Tibial nerve (tissue), 4 donors: ENCODE measurements at regions not wholly inside any gene's neighbourhood (a gene's known extent, or its start where the extent isn't known, plus 50 kb on each side); places are given as distances from the start of the nearest gene placed in this dataset.

Experiments
- DNase-seq, 2 donors: peaks; one replicate each; pipeline ENCODE4 v3.0.0-alpha.2; 2019; ENCODE audit warnings: low spot score in 2 of 2
- H3K27ac ChIP-seq, 4 donors: fragments of 200-600 bp; sonication (generic) in 3 of 4; one replicate each; pipeline ENCODE4 v1.5.1; 2017 to 2019; ENCODE audit warnings: mild to moderate bottlenecking in 1 of 4
- H3K27me3 ChIP-seq, 2 donors: fragments of 200-600 bp; sonication (generic) in 1 of 2; one replicate each; pipeline versions ENCODE4 v1.5.1 to v1.6.0; 2017 to 2019
- H3K36me3 ChIP-seq, 3 donors: fragments of 200-600 bp; sonication (generic); one replicate each; pipeline ENCODE4 v1.5.1; 2018 to 2019
- H3K4me1 ChIP-seq, 4 donors: fragments of 200-600 bp; sonication (generic) in 3 of 4; one replicate each; pipeline ENCODE4 v1.5.1; 2017 to 2019
- H3K4me3 ChIP-seq, 4 donors: fragments of 200-600 bp; sonication (generic) in 3 of 4; one replicate each; pipeline ENCODE4 v1.5.1; 2017 to 2019; ENCODE audit warnings: mild to moderate bottlenecking in 1 of 4, moderate library complexity in 1 of 4
- H3K9me3 ChIP-seq, 4 donors: fragments of 200-600 bp; sonication (generic) in 3 of 4; one replicate each; pipeline ENCODE4 v1.5.1; 2017 to 2019
- CTCF ChIP-seq, 5 experiments: fragments of 200-600 bp in 3 of 5; fragments of 450-650 bp in 2 of 5; sonication (generic) in 3 of 5; IDR thresholded peaks; one replicate each; pipeline ENCODE4 v1.5.1; 2016 to 2019; ENCODE audit warnings: antibody characterized with exemption in 5 of 5, mild to moderate bottlenecking in 3 of 5, moderate library complexity in 2 of 5
- EP300 ChIP-seq, 2 donors: sonication (generic); formaldehyde crosslinking; IDR thresholded peaks; one replicate each; pipeline ENCODE4 v1.6.1; 2017; ENCODE audit warnings: antibody characterized with exemption in 2 of 2, mild to moderate bottlenecking in 1 of 2
- POLR2A ChIP-seq, 2 donors: fragments of 450-650 bp; IDR thresholded peaks; one replicate each; pipeline ENCODE4 v1.6.1; 2017; ENCODE audit warnings: antibody characterized with exemption in 2 of 2, mild to moderate bottlenecking in 2 of 2, moderate library complexity in 2 of 2
- WGBS, 2 donors: methylation state at CpG; one replicate each; pipeline ENCODE4 v1.1.5; 2018; 5-methylcytosine and 5-hydroxymethylcytosine counted together

GRCh38 chr2:145260674-145261073 lies 740.8 kb upstream of the ZEB2 start:
- no peaks in the 10 kb centered on the region for H3K9me3 ChIP-seq
- TF ChIP-seq POLR2A (IDR thresholded peaks at IDR 0.05): no peak
- no peak for TF ChIP-seq EP300 (IDR thresholded peaks at IDR 0.05)
- no peak for TF ChIP-seq CTCF (IDR thresholded peaks at IDR 0.05)
- no peak for DNase-seq
- no peaks in the 10 kb centered on the region for H3K27me3 ChIP-seq
- H3K4me1 ChIP-seq: no peaks in the 10 kb centered on the region
- H3K27ac ChIP-seq: no peak overlapping the region
- 95 to 98% methylated on average over 2 of the region's 2 CpGs for WGBS, 2 donors
- H3K4me3 ChIP-seq: no peak overlapping the region
- H3K36me3 ChIP-seq: no peaks in the 10 kb centered on the region

- no peaks in the 10 kb centered on the region for H3K36me3 ChIP-seq
- H3K4me1 ChIP-seq: no peaks in the 10 kb centered on the region
- H3K4me3 ChIP-seq: no peak overlapping the region
- no peaks in the 10 kb centered on the region for H3K27me3 ChIP-seq
- no peaks in the 10 kb centered on the region for H3K9me3 ChIP-seq
- TF ChIP-seq EP300 (IDR thresholded peaks at IDR 0.05) (no peak), CTCF (IDR thresholded peaks at IDR 0.05) (no peak), POLR2A (IDR thresholded peaks at IDR 0.05) (no peak)
- H3K27ac ChIP-seq: no peak overlapping the region
- DNase-seq: no peak
Observed at GRCh38 chr2:145260081-145260480, 740.2 kb upstream of the ZEB2 start.

GRCh38 chr2:145258903-145259579 lies 739.1 kb upstream of the ZEB2 start:
- no peaks in the 10 kb centered on the region for H3K27me3 ChIP-seq
- no peak overlapping the region for H3K27ac ChIP-seq
- no peak for TF ChIP-seq EP300 (IDR thresholded peaks at IDR 0.05)
- no peak for TF ChIP-seq CTCF (IDR thresholded peaks at IDR 0.05)
- no peak for TF ChIP-seq POLR2A (IDR thresholded peaks at IDR 0.05)
- H3K4me3 ChIP-seq: no peak overlapping the region
- no peaks in the 10 kb centered on the region for H3K36me3 ChIP-seq
- WGBS, 2 donors: 87 to 89% methylated on average over 5 of the region's 5 CpGs
- no peak for DNase-seq
- H3K9me3 ChIP-seq: no peaks in the 10 kb centered on the region
- H3K4me1 ChIP-seq: no peaks in the 10 kb centered on the region

GRCh38 chr2:145257931-145258330 lies 738.0 kb upstream of the ZEB2 start:
- no peak for TF ChIP-seq CTCF (IDR thresholded peaks at IDR 0.05)
- TF ChIP-seq POLR2A (IDR thresholded peaks at IDR 0.05): no peak
- Histone ChIP-seq H3K27ac (no peak overlapping the region), H3K4me3 (no peak overlapping the region), H3K27me3 (no peaks in the 10 kb centered on the region), H3K36me3 (no peaks in the 10 kb centered on the region), H3K9me3 (no peaks in the 10 kb centered on the region), H3K4me1 (no peaks in the 10 kb centered on the region)
- DNase-seq: no peak

- H3K4me3 ChIP-seq: no peak overlapping the region
- no peaks in the 10 kb centered on the region for H3K4me1 ChIP-seq
- WGBS, 2 donors: 43% methylated on average over 1 of the region's 1 CpG
- no peaks in the 10 kb centered on the region for H3K9me3 ChIP-seq
- DNase-seq: no peak
- H3K27ac ChIP-seq: no peak overlapping the region
- TF ChIP-seq EP300 (IDR thresholded peaks at IDR 0.05) (no peak), POLR2A (IDR thresholded peaks at IDR 0.05) (no peak), CTCF (IDR thresholded peaks at IDR 0.05) (no peak)
- H3K36me3 ChIP-seq: no peaks in the 10 kb centered on the region
- no peaks in the 10 kb centered on the region for H3K27me3 ChIP-seq
Observed at GRCh38 chr2:145256551-145256950, 736.6 kb upstream of the ZEB2 start.
